HL-60 (cell line): ENCODE measurements at regions not wholly inside any gene's neighbourhood (a gene's known extent, or its start where the extent isn't known, plus 50 kb on each side); places are given as distances from the start of the nearest gene placed in this dataset.

Experiments
- DNase-seq, 2 experiments: peaks; one replicate each; pipeline ENCODE4 v3.0.0-alpha.2; 2010 to 2020; ENCODE audit warnings: low read depth in 1 of 2, low spot score in 1 of 2
- H3K27ac ChIP-seq: fragments of 250-450 bp; sonication (Bioruptor Pico); replicated peaks from 2 replicates; pipeline ENCODE4 v1.5.1; 2020; ENCODE audit warnings: mild to moderate bottlenecking, moderate library complexity
- H3K27me3 ChIP-seq: fragments of 250-450 bp; sonication (Bioruptor Pico); 2 replicates; pipeline ENCODE4 v1.5.1; 2021; ENCODE audit warnings: mild to moderate bottlenecking, moderate library complexity; ENCODE audit not compliant: insufficient read depth, poor library complexity, severe bottlenecking
- H3K4me3 ChIP-seq: replicated peaks from 2 replicates; pipeline ENCODE4 v1.5.1; 2011; ENCODE audit warnings: mild to moderate bottlenecking, control low read depth, low read length; ENCODE audit not compliant: insufficient read depth
- GABPA ChIP-seq: IDR thresholded peaks from 2 replicates; pipeline ENCODE4 v1.6.1; 2012; ENCODE audit warnings: low read depth
- POLR2AphosphoS5 ChIP-seq: IDR thresholded peaks from 2 replicates; pipeline ENCODE4 v1.6.1; 2012; ENCODE audit warnings: low read depth
- SPI1 ChIP-seq: IDR thresholded peaks from 2 replicates; pipeline ENCODE4 v1.6.1; 2012; ENCODE audit warnings: low read depth, mild to moderate bottlenecking, borderline replicate concordance
- TF ChIP-seq, protein P1 (sequence below): IDR thresholded peaks from one replicate; pipeline ENCODE4 v1.5.1; 2011; ENCODE audit warnings: low read length, control low read depth, inconsistent platforms; ENCODE audit not compliant: insufficient read depth
- TF ChIP-seq, protein P2 (sequence below): IDR thresholded peaks from 2 replicates; pipeline ENCODE4 v1.6.1; 2012; ENCODE audit warnings: low read depth; ENCODE audit not compliant: insufficient replicate concordance

DNA sequence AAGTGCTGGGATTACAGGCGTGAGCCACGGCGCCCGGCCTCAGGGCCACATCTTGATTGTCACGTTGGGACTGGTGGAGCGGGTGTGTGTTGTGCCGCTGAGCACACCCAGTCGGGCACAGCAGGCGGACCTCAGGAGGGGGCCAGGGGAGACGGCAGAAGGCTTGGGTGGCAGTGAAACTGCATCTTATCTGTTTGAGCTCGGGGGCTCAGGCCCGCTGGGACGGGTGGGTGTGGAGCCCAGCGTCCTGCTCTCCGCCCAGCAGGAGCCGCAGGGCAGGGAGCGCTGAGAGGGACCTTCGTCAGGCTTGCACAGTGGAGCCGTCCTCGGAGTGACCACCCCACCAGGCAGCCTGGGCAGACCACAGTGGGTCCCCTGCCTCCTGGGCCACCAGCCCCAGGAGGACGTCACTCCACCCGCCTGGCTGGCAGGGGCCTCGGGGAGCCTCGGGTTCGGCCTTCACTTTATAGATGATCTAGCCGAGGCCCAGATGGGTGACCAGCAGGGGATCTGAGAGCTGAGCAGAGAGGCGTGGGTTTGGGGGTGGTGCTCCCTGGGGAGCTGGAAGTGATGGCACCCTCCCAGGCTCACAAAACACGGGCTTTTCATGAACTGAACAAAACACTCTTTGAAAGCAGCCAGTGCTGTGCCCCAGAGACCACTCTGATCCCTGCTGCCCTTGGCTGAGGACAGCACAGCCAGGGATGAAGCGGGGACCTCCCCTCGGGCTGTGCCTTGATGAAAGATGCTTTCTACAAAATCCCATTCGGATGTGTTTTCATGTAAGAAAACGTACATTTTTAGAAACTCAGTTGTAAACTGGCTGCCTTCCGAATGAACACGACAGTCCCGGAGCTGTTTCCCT is 181.1 kb downstream of the SEC14L1 start:
- peak overlapping the region; percentile 79 for H3K4me3 ChIP-seq
- H3K27me3 ChIP-seq, result no peaks in the 10 kb centered on the region
- peak overlapping the region; percentile 91 for H3K27ac ChIP-seq
- TF ChIP-seq, protein P1, sequence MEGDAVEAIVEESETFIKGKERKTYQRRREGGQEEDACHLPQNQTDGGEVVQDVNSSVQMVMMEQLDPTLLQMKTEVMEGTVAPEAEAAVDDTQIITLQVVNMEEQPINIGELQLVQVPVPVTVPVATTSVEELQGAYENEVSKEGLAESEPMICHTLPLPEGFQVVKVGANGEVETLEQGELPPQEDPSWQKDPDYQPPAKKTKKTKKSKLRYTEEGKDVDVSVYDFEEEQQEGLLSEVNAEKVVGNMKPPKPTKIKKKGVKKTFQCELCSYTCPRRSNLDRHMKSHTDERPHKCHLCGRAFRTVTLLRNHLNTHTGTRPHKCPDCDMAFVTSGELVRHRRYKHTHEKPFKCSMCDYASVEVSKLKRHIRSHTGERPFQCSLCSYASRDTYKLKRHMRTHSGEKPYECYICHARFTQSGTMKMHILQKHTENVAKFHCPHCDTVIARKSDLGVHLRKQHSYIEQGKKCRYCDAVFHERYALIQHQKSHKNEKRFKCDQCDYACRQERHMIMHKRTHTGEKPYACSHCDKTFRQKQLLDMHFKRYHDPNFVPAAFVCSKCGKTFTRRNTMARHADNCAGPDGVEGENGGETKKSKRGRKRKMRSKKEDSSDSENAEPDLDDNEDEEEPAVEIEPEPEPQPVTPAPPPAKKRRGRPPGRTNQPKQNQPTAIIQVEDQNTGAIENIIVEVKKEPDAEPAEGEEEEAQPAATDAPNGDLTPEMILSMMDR, result no peak
- TF ChIP-seq POLR2AphosphoS5, result no peak
- TF ChIP-seq SPI1, result no peak
- TF ChIP-seq, protein P2, sequence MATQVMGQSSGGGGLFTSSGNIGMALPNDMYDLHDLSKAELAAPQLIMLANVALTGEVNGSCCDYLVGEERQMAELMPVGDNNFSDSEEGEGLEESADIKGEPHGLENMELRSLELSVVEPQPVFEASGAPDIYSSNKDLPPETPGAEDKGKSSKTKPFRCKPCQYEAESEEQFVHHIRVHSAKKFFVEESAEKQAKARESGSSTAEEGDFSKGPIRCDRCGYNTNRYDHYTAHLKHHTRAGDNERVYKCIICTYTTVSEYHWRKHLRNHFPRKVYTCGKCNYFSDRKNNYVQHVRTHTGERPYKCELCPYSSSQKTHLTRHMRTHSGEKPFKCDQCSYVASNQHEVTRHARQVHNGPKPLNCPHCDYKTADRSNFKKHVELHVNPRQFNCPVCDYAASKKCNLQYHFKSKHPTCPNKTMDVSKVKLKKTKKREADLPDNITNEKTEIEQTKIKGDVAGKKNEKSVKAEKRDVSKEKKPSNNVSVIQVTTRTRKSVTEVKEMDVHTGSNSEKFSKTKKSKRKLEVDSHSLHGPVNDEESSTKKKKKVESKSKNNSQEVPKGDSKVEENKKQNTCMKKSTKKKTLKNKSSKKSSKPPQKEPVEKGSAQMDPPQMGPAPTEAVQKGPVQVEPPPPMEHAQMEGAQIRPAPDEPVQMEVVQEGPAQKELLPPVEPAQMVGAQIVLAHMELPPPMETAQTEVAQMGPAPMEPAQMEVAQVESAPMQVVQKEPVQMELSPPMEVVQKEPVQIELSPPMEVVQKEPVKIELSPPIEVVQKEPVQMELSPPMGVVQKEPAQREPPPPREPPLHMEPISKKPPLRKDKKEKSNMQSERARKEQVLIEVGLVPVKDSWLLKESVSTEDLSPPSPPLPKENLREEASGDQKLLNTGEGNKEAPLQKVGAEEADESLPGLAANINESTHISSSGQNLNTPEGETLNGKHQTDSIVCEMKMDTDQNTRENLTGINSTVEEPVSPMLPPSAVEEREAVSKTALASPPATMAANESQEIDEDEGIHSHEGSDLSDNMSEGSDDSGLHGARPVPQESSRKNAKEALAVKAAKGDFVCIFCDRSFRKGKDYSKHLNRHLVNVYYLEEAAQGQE, result no peak
- TF ChIP-seq GABPA, result no peak
- DNase-seq, result no peak

DNA sequence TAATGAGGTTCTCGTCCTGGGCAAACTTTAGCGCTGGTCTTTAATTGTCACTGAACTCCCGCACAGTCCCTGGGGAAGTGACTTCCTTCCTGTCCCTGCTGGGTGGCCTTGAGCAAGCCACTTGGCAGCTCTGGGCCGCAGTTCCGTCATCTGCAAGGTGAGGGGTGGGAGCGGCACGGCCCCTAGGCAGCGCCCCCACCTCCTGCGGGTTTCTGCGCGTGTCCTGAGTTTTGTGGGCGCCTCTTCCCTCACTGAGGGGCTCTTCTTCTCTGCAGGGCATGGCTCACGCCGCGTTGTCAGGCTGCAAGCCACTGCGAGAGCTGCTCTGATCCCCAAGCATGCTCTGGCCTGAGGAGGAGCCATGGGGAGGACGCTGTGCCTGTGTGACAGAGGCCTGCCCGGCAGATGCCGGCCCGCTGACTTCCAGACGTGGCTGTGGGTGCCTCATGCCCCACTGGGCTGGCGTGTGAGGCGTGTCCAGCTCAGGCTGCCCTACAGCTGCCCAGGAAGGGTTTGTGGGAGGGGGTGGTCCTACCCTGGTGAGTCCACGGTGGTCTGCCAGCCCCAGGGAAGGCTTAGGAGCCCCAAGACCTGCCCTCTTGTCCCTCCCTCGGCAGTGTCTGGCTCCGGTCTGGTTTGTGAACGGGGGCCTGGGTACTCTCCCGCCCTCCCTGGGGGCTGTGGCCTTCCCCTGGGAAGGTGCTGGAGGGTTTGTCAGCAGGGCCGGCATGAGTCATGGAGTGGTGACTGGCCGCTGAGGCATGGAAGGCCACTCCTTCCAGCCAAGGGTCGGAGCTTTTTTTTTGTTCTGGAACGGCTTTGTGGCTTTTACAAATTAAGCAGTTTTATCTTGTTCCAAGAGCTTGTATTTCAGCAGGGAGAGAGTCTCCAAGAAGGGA is 182.0 kb downstream of the SEC14L1 start:
- H3K27ac ChIP-seq, result no peak overlapping the region; the same call in 1 of the 2 replicates
- DNase-seq, result peak; percentile 60 to 71
- no peak for TF ChIP-seq POLR2AphosphoS5
- TF ChIP-seq, protein P1, result no peak
- TF ChIP-seq GABPA, result no peak
- TF ChIP-seq SPI1, result peak; percentile 74
- TF ChIP-seq, protein P2, result no peak
- H3K27me3 ChIP-seq, result no peaks in the 10 kb centered on the region
- H3K4me3 ChIP-seq, result peak overlapping the region; percentile 79

DNA sequence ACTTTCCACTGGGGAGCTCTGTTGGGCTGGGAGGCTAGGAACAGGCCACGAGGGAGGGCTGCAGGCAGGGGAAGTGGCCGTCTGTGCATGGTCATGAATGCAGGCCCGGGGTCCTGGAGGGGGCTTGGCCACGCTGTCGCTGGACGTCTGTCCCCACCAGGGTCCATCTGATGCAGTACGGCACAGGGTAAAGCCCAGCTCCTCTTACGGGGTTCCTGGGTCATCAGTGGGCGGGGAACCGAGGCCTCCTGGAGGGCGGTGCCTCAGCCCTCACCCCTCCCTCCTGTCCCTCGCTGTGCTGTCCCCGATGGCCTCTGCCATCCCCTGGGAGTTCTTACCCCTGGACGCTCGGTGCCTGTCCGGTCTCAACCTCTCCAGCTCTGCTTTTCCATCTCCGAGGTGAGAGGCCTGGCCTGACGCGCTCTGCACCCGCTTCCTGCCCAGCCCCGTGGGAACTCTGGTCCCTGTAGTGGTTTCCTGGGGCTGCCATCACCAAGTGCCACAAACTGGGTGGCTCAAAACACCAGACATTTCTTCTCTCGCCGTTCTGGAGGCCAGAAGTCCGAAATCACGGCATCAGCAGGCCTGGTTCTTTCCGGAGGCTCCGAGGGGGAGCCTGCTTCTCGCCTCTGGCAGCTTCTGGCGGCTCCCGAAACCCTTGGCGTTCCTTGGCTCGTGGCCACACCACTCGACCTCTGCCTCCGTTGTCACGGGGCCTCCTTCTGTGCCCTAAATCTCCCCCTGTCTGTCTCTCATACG is 182.8 kb downstream of the SEC14L1 start:
- H3K27ac ChIP-seq, result no peak overlapping the region
- no peak overlapping the region for H3K4me3 ChIP-seq
- no peak for TF ChIP-seq SPI1
- H3K27me3 ChIP-seq, result no peaks in the 10 kb centered on the region
- DNase-seq, result no peak
